Skeletal muscle satellite cell (primary cell): ENCODE measurements at regions not wholly inside any gene's neighbourhood (a gene's known extent, or its start where the extent isn't known, plus 50 kb on each side); places are given as distances from the start of the nearest gene placed in this dataset.
"Not testable (repeated sequence)": the region's sequence is repeated elsewhere in the genome, so short reads cannot be mapped to it uniquely, and the experiment has no call there.

Experiments
- H3K27me3 ChIP-seq: 2 replicates; pipeline ENCODE4 v1.7.0; 2013; ENCODE audit warnings: low read length; ENCODE audit not compliant: control insufficient read depth, insufficient read depth
- H3K36me3 ChIP-seq: 2 replicates; pipeline ENCODE4 v1.7.0; 2013; ENCODE audit warnings: mild to moderate bottlenecking, control low read depth, low read length; ENCODE audit not compliant: insufficient read depth
- H3K4me1 ChIP-seq: 2 replicates; pipeline ENCODE4 v1.7.0; 2013; ENCODE audit warnings: low read length; ENCODE audit not compliant: control insufficient read depth, insufficient read depth
- H3K4me2 ChIP-seq: 2 replicates; pipeline ENCODE4 v1.7.0; 2013; ENCODE audit warnings: mild to moderate bottlenecking, low read length
- H3K4me3 ChIP-seq: 2 replicates; pipeline ENCODE4 v1.7.0; 2013; ENCODE audit warnings: low read length
- H3K9ac ChIP-seq: 2 replicates; pipeline ENCODE4 v1.7.0; 2013; ENCODE audit warnings: mild to moderate bottlenecking, low read depth, low read length, moderate library complexity
- H3K9me3 ChIP-seq: replicated peaks from 2 replicates; pipeline ENCODE4 v1.7.0; 2013; ENCODE audit warnings: mild to moderate bottlenecking, control low read depth, low read length

GRCh38 chr6:86147859-86148258, 505.2 kb upstream of the SYNCRIP start:
- Histone ChIP-seq H3K4me1 (no peaks in the 10 kb centered on the region), H3K4me3 (no peak overlapping the region), H3K9me3 (no peaks in the 10 kb centered on the region), H3K9ac (no peak overlapping the region), H3K4me2 (no peak overlapping the region), H3K27me3 (no peaks in the 10 kb centered on the region), H3K36me3 (no peaks in the 10 kb centered on the region)

- H3K27me3 ChIP-seq = no peaks in the 10 kb centered on the region
- H3K36me3 ChIP-seq = no peaks in the 10 kb centered on the region
- no peak overlapping the region for H3K4me2 ChIP-seq
- H3K9ac ChIP-seq = no peak overlapping the region
- H3K9me3 ChIP-seq = no peaks in the 10 kb centered on the region
- no peaks in the 10 kb centered on the region for H3K4me1 ChIP-seq
- H3K4me3 ChIP-seq = no peak overlapping the region
These were observed 504.6 kb upstream of the SYNCRIP start for GRCh38 chr6:86147311-86147710.

- H3K27me3 ChIP-seq, H3K36me3 ChIP-seq, H3K9ac ChIP-seq, H3K4me2 ChIP-seq, H3K9me3 ChIP-seq, H3K4me1 ChIP-seq, H3K4me3 ChIP-seq: not testable (repeated sequence)
These were observed 504.1 kb upstream of the SYNCRIP start for GRCh38 chr6:86146751-86147150.

- Histone ChIP-seq H3K9me3 (no peaks in the 10 kb centered on the region), H3K36me3 (no peaks in the 10 kb centered on the region)
These were observed 499.6 kb upstream of the SYNCRIP start for GRCh38 chr6:86142326-86142725.

GRCh38 chr6:86128130-86128814, 485.6 kb upstream of the SYNCRIP start:
- H3K9ac ChIP-seq = no peak overlapping the region
- no peaks in the 10 kb centered on the region for H3K27me3 ChIP-seq
- H3K4me3 ChIP-seq = no peak overlapping the region
- H3K9me3 ChIP-seq = peaks cover 2% of the 10 kb centered on the region
- H3K36me3 ChIP-seq = no peaks in the 10 kb centered on the region
- H3K4me2 ChIP-seq = no peak overlapping the region
- H3K4me1 ChIP-seq = no peaks in the 10 kb centered on the region

More at GRCh38 chr6:86142326-86142725, 499.6 kb upstream of the SYNCRIP start:
- Histone ChIP-seq H3K9ac (no peak overlapping the region), H3K4me1 (no peaks in the 10 kb centered on the region), H3K27me3 (no peaks in the 10 kb centered on the region), H3K4me3 (no peak overlapping the region), H3K4me2 (no peak overlapping the region)

- no peaks in the 10 kb centered on the region for H3K4me1 ChIP-seq
- no peak overlapping the region for H3K4me3 ChIP-seq
- H3K36me3 ChIP-seq = no peaks in the 10 kb centered on the region
- H3K9me3 ChIP-seq = peaks cover 2% of the 10 kb centered on the region
- no peak overlapping the region for H3K9ac ChIP-seq
- H3K4me2 ChIP-seq = no peak overlapping the region
- H3K27me3 ChIP-seq = no peaks in the 10 kb centered on the region
These were observed 479.4 kb upstream of the SYNCRIP start for GRCh38 chr6:86122086-86122485.

- Histone ChIP-seq H3K9ac (no peak overlapping the region), H3K9me3 (no peaks in the 10 kb centered on the region), H3K36me3 (no peaks in the 10 kb centered on the region), H3K4me2 (no peak overlapping the region), H3K4me1 (no peaks in the 10 kb centered on the region), H3K4me3 (no peak overlapping the region), H3K27me3 (no peaks in the 10 kb centered on the region)
These were observed 475.6 kb upstream of the SYNCRIP start for GRCh38 chr6:86118271-86118670.

GRCh38 chr6:86107985-86108384, 465.3 kb upstream of the SYNCRIP start:
- H3K9me3 ChIP-seq = no peaks in the 10 kb centered on the region
- H3K4me1 ChIP-seq = no peaks in the 10 kb centered on the region
- H3K4me3 ChIP-seq = no peak overlapping the region
- H3K9ac ChIP-seq = no peak overlapping the region
- no peaks in the 10 kb centered on the region for H3K36me3 ChIP-seq
- no peaks in the 10 kb centered on the region for H3K27me3 ChIP-seq
- H3K4me2 ChIP-seq = no peak overlapping the region

- H3K9ac ChIP-seq = no peak overlapping the region
- H3K9me3 ChIP-seq = peaks cover 3% of the 10 kb centered on the region
- H3K27me3 ChIP-seq = no peaks in the 10 kb centered on the region
- H3K4me2 ChIP-seq = no peak overlapping the region
- no peaks in the 10 kb centered on the region for H3K4me1 ChIP-seq
- no peak overlapping the region for H3K4me3 ChIP-seq
- no peaks in the 10 kb centered on the region for H3K36me3 ChIP-seq
These were observed 445.3 kb upstream of the SYNCRIP start for GRCh38 chr6:86087954-86088353.

- Histone ChIP-seq H3K9ac (no peak overlapping the region), H3K4me2 (no peak overlapping the region), H3K9me3 (no peaks in the 10 kb centered on the region), H3K4me3 (no peak overlapping the region), H3K4me1 (no peaks in the 10 kb centered on the region), H3K27me3 (no peaks in the 10 kb centered on the region), H3K36me3 (no peaks in the 10 kb centered on the region)
These were observed 437.3 kb upstream of the SYNCRIP start for GRCh38 chr6:86079938-86080337.

- no peak overlapping the region for H3K4me3 ChIP-seq
- H3K9ac ChIP-seq = no peak overlapping the region
- no peaks in the 10 kb centered on the region for H3K27me3 ChIP-seq
- no peaks in the 10 kb centered on the region for H3K9me3 ChIP-seq
- H3K4me2 ChIP-seq = no peak overlapping the region
- no peaks in the 10 kb centered on the region for H3K4me1 ChIP-seq
- H3K36me3 ChIP-seq = no peaks in the 10 kb centered on the region
These were observed 427.5 kb upstream of the SYNCRIP start for GRCh38 chr6:86070151-86070550.

GRCh38 chr6:86065002-86065401, 422.3 kb upstream of the SYNCRIP start:
- H3K36me3 ChIP-seq, H3K4me2 ChIP-seq, H3K27me3 ChIP-seq, H3K9ac ChIP-seq, H3K4me3 ChIP-seq, H3K9me3 ChIP-seq, H3K4me1 ChIP-seq: not testable (repeated sequence)
